ENCODE measurements at regions not wholly inside any gene's neighbourhood (a gene's known extent, or its start where the extent isn't known, plus 50 kb on each side); places are given as distances from the start of the nearest gene placed in this dataset.
A peak's percentile ranks its signal among the peaks of the same experiment; 100 is the strongest.

GRCh38 chr7:131026297-131027000 lies 292.4 kb upstream of the KLF14 start:
- Histone ChIP-seq H3K27ac (no peak overlapping the region), H3K4me1 (peaks cover 3 to 39% (median 17%) of the 10 kb centered on the region in 4 donors), H3K36me3 (no peaks in the 10 kb centered on the region), H3K27me3 (no peaks in the 10 kb centered on the region), H3K9me3 (no peaks in the 10 kb centered on the region), H3K4me3 (no peak overlapping the region)
- DNase-seq = no peak
- TF ChIP-seq POLR2A (IDR thresholded peaks at IDR 0.05) (no peak), CTCF (IDR thresholded peaks at IDR 0.05) (no peak)

DNA sequence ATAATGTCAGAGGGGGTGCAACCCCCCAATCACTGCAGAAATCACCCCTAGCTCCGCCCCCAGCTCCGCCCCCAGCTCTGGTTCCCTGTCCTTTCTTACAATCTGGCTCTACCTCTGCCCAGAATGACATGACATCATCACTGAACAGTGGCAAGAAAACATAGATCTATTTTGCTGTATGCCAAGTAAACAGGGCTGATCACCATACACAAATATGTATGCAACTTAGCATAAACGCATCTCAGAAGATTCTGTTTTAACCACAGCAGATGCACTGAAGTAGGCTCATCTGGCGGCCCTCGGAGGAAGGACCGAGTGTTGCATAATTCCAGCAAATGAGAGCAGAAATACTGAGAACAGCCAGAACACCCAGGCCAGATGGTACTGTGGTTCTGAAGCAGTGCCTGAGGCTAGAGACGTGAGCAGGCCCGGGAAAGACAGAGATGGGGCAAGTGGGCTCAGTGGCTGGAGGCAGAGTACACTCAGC lies 293.3 kb upstream of the KLF14 start:
- no peak overlapping the region for H3K4me3 ChIP-seq
- H3K4me1 ChIP-seq = peaks cover 3 to 34% (median 12%) of the 10 kb centered on the region in 4 donors
- no peaks in the 10 kb centered on the region for H3K27me3 ChIP-seq
- H3K27ac ChIP-seq = peak overlapping the region in 3 of 4 donors; percentile 25 to 64 (median 26)
- H3K9me3 ChIP-seq = no peaks in the 10 kb centered on the region
- no peak for DNase-seq
- TF ChIP-seq POLR2A (IDR thresholded peaks at IDR 0.05) (no peak), CTCF (IDR thresholded peaks at IDR 0.05) (no peak)
- H3K36me3 ChIP-seq = no peaks in the 10 kb centered on the region

DNA sequence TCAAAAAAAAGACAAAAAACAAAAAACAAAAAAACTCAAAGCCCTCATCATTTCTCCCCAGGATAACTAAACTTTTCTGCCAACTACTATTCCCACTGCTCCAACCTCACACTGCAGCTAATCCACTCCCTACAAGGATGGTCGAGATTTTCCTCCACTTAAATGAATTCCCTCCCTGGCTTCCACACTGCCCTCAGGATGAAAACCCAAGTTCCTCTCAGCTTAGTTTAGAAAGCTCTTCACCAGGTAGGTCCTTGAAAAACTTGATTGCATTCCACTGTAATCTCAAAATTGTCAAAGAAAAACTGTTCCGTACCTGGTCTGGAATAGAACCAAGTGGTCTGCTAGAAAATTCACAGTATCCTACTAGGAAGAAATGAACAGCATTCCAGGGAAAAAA lies 294.3 kb upstream of the KLF14 start:
- no peaks in the 10 kb centered on the region for H3K36me3 ChIP-seq
- H3K27ac ChIP-seq = peak overlapping the region in 1 of 4 donors; percentile 64
- peaks cover 3 to 31% (median 12%) of the 10 kb centered on the region in 4 donors for H3K4me1 ChIP-seq
- no peaks in the 10 kb centered on the region for H3K27me3 ChIP-seq
- no peaks in the 10 kb centered on the region for H3K9me3 ChIP-seq
- DNase-seq = no peak
- TF ChIP-seq CTCF (IDR thresholded peaks at IDR 0.05) = no peak
- no peak for TF ChIP-seq POLR2A (IDR thresholded peaks at IDR 0.05)
- H3K4me3 ChIP-seq = no peak overlapping the region

- H3K4me1 ChIP-seq = peaks cover 3 to 31% (median 12%) of the 10 kb centered on the region in 4 donors
- no peak overlapping the region for H3K27ac ChIP-seq
- no peak for DNase-seq
- H3K27me3 ChIP-seq = no peaks in the 10 kb centered on the region
- H3K9me3 ChIP-seq = no peaks in the 10 kb centered on the region
- no peak overlapping the region for H3K4me3 ChIP-seq
- H3K36me3 ChIP-seq = no peaks in the 10 kb centered on the region
- TF ChIP-seq POLR2A (IDR thresholded peaks at IDR 0.05) (no peak), CTCF (IDR thresholded peaks at IDR 0.05) (no peak)
Observed at GRCh38 chr7:131029002-131029401, 295.0 kb upstream of the KLF14 start.

- TF ChIP-seq POLR2A (IDR thresholded peaks at IDR 0.05) (no peak), CTCF (IDR thresholded peaks at IDR 0.05) (no peak)
- DNase-seq = no peak
- H3K36me3 ChIP-seq = no peaks in the 10 kb centered on the region
- H3K9me3 ChIP-seq = no peaks in the 10 kb centered on the region
- no peak overlapping the region for H3K4me3 ChIP-seq
- H3K27ac ChIP-seq = no peak overlapping the region
- no peaks in the 10 kb centered on the region for H3K27me3 ChIP-seq
- H3K4me1 ChIP-seq = peaks cover 3 to 36% (median 14%) of the 10 kb centered on the region in 4 donors
Observed at GRCh38 chr7:131031099-131031868, 296.4 kb upstream of the MKLN1 start.

All from Peyer's patch (tissue), 4 donors.